K562 (cell line): ENCODE measurements at regions not wholly inside any gene's neighbourhood (a gene's known extent, or its start where the extent isn't known, plus 50 kb on each side); places are given as distances from the start of the nearest gene placed in this dataset.
"Not testable (repeated sequence)": the region's sequence is repeated elsewhere in the genome, so short reads cannot be mapped to it uniquely, and the experiment has no call there.

Source experiments
- ATAC-seq: fragments of 200-7000 bp; cut with Tn5 transposase; 3 replicates; pipeline ENCODE4 v1.9.1; 2020; ENCODE audit warnings: moderate library complexity
- BruUV-seq: library from RNA; stranded (reverse); fragments of 400-500 nt; replicated peaks from 2 replicates; lab custom pipeline; 2021; lab: Mats Ljungman, UMichigan
- CTCF ChIA-PET: fragments of 300-600 bp; formaldehyde crosslinking; extraction: SDS; loops from one replicate; lab custom pipeline; 2021; ENCODE audit warnings: low intra/inter-chr PET ratio; lab: Yijun Ruan, JAX
- POLR2A ChIA-PET: fragments of 300-600, 350-650 bp; sonication (Branson Sonifier 250); formaldehyde crosslinking; extraction: SDS; loops from one replicate; lab custom pipeline; 2021; ENCODE audit warnings: antibody characterized with exemption, inconsistent platforms; lab: Yijun Ruan, JAX
- DNase-seq, 4 experiments: peaks; one replicate each; pipeline versions ENCODE4 v3.0.0 to v3.0.0-alpha.2; 2011 to 2018; ENCODE audit warnings: low spot score in 3 of 4, mixed read lengths in 3 of 4; ENCODE audit errors: extremely low read depth in 1 of 4
- FAIRE-seq: peaks from 2 replicates; lab custom pipeline; 2011; peaks lifted over from hg19 to GRCh38; lab: Jason Lieb, UNC
- H2AFZ ChIP-seq: 2 replicates; pipeline ENCODE4 v1.6.0; 2011; ENCODE audit warnings: low read depth, low read length, control low read depth, inconsistent platforms
- H3K27ac ChIP-seq: fragments of 200-600 bp; 3 replicates; pipeline ENCODE4 v1.8.0; 2011; ENCODE audit warnings: low read depth, mild to moderate bottlenecking, control low read depth, inconsistent platforms, low read length, moderate library complexity, mixed read lengths; ENCODE audit errors: extremely low read depth
- H3K27me3 ChIP-seq, 2 experiments: fragments of 300-600 bp in 1 of 2; 2 replicates in 1 of 2; 3 replicates in 1 of 2; pipeline versions ENCODE4 v1.6.0 to v1.8.0; 2011; ENCODE audit warnings: inconsistent platforms in 2 of 2, low read length in 2 of 2, mild to moderate bottlenecking in 1 of 2, mixed read lengths in 1 of 2, moderate library complexity in 1 of 2; ENCODE audit not compliant: control insufficient read depth in 2 of 2, insufficient read depth in 2 of 2
- H3K36me3 ChIP-seq: fragments of 300-600 bp; 3 replicates; pipeline ENCODE4 v1.8.0; 2011; ENCODE audit warnings: mild to moderate bottlenecking, low read length, inconsistent platforms; ENCODE audit not compliant: control insufficient read depth, insufficient read depth
- H3K4me1 ChIP-seq, 2 experiments: fragments of 200-600 bp in 1 of 2; replicated peaks in 1 of 2; 2 replicates in 1 of 2; 3 replicates in 1 of 2; pipeline versions ENCODE4 v1.5.1 to v1.8.0; 2011; ENCODE audit warnings: inconsistent platforms in 2 of 2, low read length in 2 of 2, mild to moderate bottlenecking in 1 of 2, mixed read lengths in 1 of 2, moderate library complexity in 1 of 2; ENCODE audit not compliant: control insufficient read depth in 2 of 2, insufficient read depth in 2 of 2
- H3K4me2 ChIP-seq: 2 replicates; pipeline ENCODE4 v1.6.1; 2011; ENCODE audit warnings: low read length, control low read depth, inconsistent platforms, mixed read lengths; ENCODE audit not compliant: insufficient read depth
- H3K4me3 ChIP-seq: fragments of 200-600 bp; sonication (generic), shearing (Covaris generic); 2 replicates; pipeline ENCODE4 v1.5.1; 2016; ENCODE audit warnings: control low read depth, inconsistent platforms
- H3K79me2 ChIP-seq: fragments of 200-600 bp; 3 replicates; pipeline ENCODE4 v1.8.0; 2011; ENCODE audit warnings: low read length, inconsistent platforms; ENCODE audit not compliant: control insufficient read depth, insufficient read depth
- H3K9ac ChIP-seq, 2 experiments: 2 replicates each; pipeline versions ENCODE4 v1.6.0 to v1.6.1; 2011; ENCODE audit warnings: low read depth in 2 of 2, low read length in 2 of 2, control low read depth in 1 of 2, inconsistent platforms in 1 of 2, mild to moderate bottlenecking in 1 of 2, mixed read lengths in 1 of 2; ENCODE audit not compliant: insufficient read depth in 1 of 2
- H3K9me1 ChIP-seq: one replicate; pipeline ENCODE4 v1.6.0; 2011; ENCODE audit warnings: inconsistent platforms, mild to moderate bottlenecking, low read length, moderate library complexity; ENCODE audit not compliant: control insufficient read depth, insufficient read depth
- H3K9me3 ChIP-seq: replicated peaks from 2 replicates; pipeline ENCODE4 v1.5.1; 2011; ENCODE audit warnings: low read depth, low read length, inconsistent platforms; ENCODE audit not compliant: control insufficient read depth, insufficient read depth
- H4K20me1 ChIP-seq: replicated peaks from 2 replicates; pipeline ENCODE4 v1.6.1; 2011; ENCODE audit warnings: low read length, inconsistent platforms, mixed read lengths; ENCODE audit not compliant: control insufficient read depth, insufficient read depth
- WGBS: fragments of 100-300 bp; shearing (Covaris generic); methylation state at CpG from one replicate; pipeline ENCODE4 v1.1.6; 2016; ENCODE audit warnings: low coverage, mixed read lengths; ENCODE audit not compliant: insufficient coverage; ENCODE audit errors: missing lambda C conversion rate; 5-methylcytosine and 5-hydroxymethylcytosine counted together
- in situ Hi-C: fragments of 300-500 bp; cut with MboI; formaldehyde crosslinking; loops from 4 replicates; pipeline ENCODE4 v1.15.0; 2018; ENCODE audit warnings: inconsistent platforms, mixed read lengths
- intact Hi-C: fragments of 100-400 bp; cut with micrococcal nuclease; formaldehyde crosslinking; loops from 2 replicates; pipeline ENCODE4 v1.14.2; 2022

DNA sequence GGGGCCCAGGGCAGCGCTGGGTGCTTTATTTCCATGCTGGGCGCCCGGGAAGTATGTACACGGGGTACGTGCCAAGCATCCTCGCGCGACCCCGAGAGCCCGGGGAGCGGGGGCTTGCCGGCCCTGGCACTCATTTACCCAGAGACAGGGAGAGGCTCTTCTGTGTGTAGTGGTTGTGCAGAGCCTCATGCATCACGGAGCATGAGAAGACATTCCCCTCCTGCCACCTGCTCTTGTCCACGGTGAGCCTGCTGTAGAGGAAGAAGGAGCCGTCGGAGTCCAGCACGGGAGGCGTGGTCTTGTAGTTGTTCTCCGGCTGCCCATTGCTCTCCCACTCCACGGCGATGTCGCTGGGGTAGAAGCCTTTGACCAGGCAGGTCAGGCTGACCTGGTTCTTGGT, 98.0 kb downstream of the TMEM121 start:
- H3K9me1 ChIP-seq, H3K4me1 ChIP-seq, H4K20me1 ChIP-seq, in situ Hi-C loops, H3K9ac ChIP-seq, H2AFZ ChIP-seq, H3K27me3 ChIP-seq, POLR2A ChIA-PET, FAIRE-seq, BruUV-seq, DNase-seq, intact Hi-C loops, H3K4me2 ChIP-seq, CTCF ChIA-PET, H3K27ac ChIP-seq, ATAC-seq, H3K36me3 ChIP-seq, H3K4me3 ChIP-seq, H3K79me2 ChIP-seq, H3K9me3 ChIP-seq: not testable (repeated sequence)
- WGBS, result 0% methylated on average over 5 of the region's 22 CpGs

DNA sequence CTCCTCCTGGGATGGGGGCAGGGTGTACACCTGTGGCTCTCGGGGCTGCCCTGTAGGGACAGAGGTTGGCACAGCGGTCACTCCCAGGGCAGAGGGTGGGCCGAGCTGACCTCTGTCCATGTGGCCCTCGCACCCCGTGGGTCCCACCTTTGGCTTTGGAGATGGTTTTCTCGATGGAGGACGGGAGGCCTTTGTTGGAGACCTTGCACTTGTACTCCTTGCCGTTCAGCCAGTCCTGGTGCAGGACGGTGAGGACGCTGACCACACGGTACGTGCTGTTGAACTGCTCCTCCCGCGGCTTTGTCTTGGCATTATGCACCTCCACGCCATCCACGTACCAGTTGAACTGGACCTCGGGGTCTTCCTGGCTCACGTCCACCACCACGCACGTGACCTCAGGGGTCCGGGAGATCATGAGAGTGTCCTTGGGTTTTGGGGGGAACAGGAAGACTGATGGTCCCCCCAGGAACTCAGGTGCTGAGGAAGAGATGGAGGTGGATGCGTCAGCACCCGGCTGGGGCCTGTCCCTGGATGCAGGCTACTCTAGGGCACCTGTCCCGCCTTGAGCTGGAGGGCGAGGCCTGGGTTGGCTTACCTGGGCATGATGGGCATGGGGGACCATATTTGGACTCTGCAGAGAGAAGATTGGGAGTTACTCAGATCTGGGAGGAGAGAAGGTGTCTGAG, 98.5 kb downstream of the TMEM121 start:
- 2% methylated on average over 11 of the region's 25 CpGs for WGBS
- H3K4me3 ChIP-seq, intact Hi-C loops, POLR2A ChIA-PET, H3K4me1 ChIP-seq, FAIRE-seq, H3K79me2 ChIP-seq, H4K20me1 ChIP-seq, H3K27ac ChIP-seq, H3K27me3 ChIP-seq, H3K9ac ChIP-seq, ATAC-seq, H3K9me1 ChIP-seq, DNase-seq, BruUV-seq, H3K9me3 ChIP-seq, in situ Hi-C loops, CTCF ChIA-PET, H3K4me2 ChIP-seq, H3K36me3 ChIP-seq, H2AFZ ChIP-seq: not testable (repeated sequence)

DNA sequence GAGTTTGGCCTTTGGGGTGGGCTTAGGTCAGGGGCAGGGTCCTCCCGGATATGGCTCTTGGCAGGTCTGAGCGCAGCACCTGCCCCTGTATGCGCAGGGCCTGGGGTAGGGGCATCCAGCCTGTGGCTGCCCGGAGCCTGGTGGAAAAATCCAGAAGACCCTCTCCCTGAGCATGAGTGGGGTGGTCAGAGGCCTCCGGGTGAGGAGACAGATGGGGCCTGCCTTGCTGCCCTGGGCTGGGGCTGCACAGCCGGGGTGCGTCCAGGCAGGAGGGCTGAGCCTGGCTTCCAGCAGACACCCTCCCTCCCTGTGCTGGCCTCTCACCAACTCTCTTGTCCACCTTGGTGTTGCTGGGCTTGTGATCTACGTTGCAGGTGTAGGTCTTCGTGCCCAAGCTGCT, 99.1 kb downstream of the TMEM121 start:
- ATAC-seq, H3K4me3 ChIP-seq, H3K27ac ChIP-seq, FAIRE-seq, in situ Hi-C loops, H3K36me3 ChIP-seq, H3K9me1 ChIP-seq, H2AFZ ChIP-seq, DNase-seq, H3K9ac ChIP-seq, H3K27me3 ChIP-seq, CTCF ChIA-PET, H3K9me3 ChIP-seq, H3K79me2 ChIP-seq, H3K4me2 ChIP-seq, H3K4me1 ChIP-seq, H4K20me1 ChIP-seq, POLR2A ChIA-PET, BruUV-seq, intact Hi-C loops: not testable (repeated sequence)
- 25% methylated on average over 5 of the region's 9 CpGs for WGBS

DNA sequence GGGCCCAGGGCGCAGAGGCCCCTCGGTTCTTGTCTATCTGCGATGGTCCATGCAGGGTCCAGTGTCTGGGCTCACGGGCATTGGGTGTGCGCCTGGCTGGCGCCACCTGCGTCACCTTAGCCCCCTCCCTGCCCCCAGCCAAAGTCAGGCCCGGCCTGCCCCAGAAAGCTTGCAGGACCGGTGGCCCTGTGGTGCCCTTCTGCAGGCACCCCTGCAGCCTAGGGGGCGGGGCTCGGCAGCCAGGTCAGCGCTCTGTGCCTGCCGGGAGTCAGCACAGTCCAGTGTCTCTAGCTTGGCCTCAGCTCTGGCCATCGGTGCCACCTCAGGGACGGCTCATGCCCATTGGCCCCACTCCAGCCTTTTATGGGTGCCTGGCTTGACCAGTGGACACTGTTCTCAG, 99.7 kb downstream of the TMEM121 start:
- ATAC-seq, intact Hi-C loops, H3K9ac ChIP-seq, H3K4me3 ChIP-seq, H3K4me2 ChIP-seq, H3K27me3 ChIP-seq, H2AFZ ChIP-seq, H3K4me1 ChIP-seq, H4K20me1 ChIP-seq, H3K9me3 ChIP-seq, H3K27ac ChIP-seq, H3K36me3 ChIP-seq, H3K79me2 ChIP-seq, CTCF ChIA-PET, FAIRE-seq, H3K9me1 ChIP-seq, in situ Hi-C loops, BruUV-seq, POLR2A ChIA-PET, DNase-seq: not testable (repeated sequence)
- WGBS, result 6% methylated on average over 10 of the region's 15 CpGs
